GM21786 (cell line): ENCODE measurements at regions not wholly inside any gene's neighbourhood (a gene's known extent, or its start where the extent isn't known, plus 50 kb on each side); places are given as distances from the start of the nearest gene placed in this dataset.
"Not testable (repeated sequence)": the region's sequence is repeated elsewhere in the genome, so short reads cannot be mapped to it uniquely, and the experiment has no call there.

Source experiments
- ATAC-seq: cut with Tn5 transposase; IDR thresholded peaks from one replicate; pipeline ENCODE4 v1.9.1; 2021; ENCODE audit not compliant: unreplicated experiment

DNA sequence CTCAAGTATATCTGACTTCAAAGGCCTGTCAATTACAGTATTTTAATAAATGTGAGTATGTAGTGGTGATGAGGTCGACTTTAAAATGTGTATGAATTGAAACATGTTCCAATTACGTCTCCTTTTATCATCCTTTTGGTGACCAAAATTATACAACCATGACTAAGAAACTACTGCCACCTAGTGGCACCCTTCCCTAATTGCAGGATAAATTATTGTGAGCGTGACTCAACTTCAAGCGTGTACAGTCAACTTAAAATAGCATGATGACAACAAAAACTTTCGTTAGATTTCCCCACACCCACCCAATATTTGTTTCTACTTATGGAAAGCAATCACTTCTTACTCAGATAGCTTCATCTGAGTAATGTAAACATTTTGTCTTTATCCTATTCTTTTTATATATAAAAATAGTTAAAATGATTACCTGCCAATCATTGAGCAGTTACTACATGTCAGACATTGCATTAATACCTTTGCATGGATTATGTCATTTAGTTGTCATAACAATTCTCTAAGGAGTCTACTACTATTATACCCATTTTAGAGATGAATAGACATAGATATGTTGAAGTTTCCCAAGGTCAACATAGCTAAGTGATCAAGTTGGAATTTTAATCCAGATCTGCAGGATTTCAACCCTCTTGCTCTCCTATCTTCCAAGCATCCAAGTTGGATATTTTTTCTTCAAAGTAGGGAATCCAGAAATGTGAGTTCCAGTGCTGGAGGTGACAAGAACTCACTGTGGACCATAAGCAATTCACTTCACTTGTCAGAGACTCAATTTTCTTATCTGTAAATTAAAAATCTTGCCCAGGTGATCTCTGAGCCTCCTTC lies 106.0 kb downstream of the MEX3B start:
- no peak for ATAC-seq

DNA sequence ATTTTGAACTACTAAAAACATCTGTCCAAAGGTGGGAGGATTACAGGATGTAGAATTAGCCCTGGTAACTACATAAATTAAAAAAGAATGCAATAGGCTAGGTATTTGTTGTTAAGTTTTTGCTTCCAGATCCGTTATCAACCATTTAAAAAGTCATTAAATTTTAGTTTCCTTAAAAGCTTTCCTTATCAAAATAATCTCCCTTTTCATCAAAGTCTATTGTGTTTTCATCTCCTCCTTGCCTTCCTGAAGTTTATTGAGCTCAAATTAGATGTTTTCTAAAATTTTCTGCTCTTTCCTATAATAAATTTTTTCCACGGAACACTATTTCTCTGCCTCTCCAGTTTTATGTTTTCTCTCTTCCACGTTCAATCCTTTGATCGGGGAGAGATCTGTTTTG lies 108.6 kb downstream of the MEX3B start:
- no peak for ATAC-seq

DNA sequence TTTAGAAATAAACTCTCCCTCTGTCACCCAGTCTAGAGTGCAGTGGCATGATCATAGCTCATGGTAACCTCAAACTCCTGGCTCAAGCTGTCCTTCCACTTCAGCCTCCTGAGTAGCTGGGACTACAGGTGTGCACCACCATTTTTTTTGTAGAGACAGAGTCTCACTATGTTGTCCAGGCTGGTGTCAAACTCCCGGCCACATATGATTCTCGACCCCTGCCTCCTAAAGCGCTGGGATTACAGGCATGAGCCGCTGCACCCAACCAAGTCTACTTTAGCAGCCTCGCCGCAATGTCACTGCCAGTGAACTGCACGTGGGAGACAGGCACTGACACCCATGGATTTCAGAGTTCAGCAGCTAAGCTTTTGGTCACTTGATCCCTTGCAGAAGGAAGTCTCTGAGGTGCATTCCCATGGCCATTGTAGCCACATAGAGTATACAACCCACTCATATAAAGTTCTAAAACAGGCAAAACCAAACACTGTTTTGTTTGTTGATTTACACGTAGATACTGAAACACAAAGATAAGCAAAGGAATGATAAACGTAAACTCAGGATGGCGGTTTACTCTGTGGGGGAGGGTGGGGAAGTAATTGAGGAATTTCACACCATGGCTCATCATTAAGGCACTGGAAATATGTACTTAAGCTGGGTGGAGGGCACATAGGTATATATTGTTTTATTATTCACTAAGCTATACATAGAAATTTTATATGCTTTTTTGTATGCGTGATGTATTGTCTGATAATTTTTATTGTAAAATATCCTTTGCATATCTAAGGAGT lies 115.0 kb downstream of the MEX3B start:
- no peak for ATAC-seq

DNA sequence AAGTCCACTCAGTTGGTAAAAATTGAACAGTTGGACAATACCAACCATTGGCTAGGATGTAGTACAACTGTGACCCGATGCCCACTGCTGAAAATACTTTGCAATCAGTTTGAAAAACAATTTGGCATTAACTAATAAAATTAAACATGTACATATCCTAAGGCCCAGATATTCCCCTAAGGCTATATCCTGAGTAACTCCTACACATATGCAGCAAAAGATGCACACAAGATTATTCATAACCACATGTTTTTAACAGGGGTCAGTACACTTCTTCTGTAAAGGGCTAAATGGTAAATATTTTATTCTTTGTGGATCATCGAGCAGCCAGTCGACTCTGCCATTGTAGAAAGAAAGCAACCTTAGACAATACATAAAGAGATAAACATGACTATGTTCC lies 116.3 kb downstream of the MEX3B start:
- ATAC-seq: no peak

DNA sequence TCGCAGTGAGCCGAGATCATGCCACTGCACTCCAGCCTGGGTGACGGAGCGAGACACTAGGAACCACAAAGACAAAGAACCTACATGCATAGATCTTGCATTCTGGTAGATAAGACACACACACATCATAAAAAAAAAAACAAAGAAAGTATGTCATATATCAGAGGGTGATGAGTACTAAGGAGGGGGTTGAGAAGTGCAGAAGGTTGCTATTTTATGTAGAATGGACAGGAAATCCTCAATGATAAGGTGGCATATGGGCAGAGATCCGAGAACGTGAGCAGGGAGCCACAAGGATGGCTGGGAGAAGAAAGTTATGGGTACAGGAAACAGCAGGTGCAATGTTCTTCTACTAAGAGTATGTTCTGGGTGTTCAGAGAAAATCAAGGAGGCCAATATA lies 118.8 kb downstream of the MEX3B start:
- ATAC-seq: no peak

DNA sequence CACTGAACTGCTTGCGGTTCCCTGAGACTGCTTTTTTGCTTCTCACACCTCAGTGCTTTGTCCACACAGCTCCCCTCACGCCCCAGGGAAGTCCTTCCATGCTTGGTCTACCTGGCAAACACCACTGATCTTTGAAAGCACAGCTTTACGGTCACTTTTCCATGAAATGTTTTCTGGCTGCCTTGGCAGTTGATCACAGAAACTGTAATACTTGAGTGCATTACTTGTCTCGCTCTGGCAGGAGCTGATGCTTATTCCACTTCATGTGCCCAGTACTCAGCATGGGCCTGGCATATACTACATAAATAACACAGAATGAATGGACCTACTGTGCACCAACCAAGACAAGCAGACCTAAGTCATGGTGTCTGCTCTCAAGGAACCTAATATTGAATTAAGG lies 121.1 kb downstream of the MEX3B start:
- no peak for ATAC-seq

DNA sequence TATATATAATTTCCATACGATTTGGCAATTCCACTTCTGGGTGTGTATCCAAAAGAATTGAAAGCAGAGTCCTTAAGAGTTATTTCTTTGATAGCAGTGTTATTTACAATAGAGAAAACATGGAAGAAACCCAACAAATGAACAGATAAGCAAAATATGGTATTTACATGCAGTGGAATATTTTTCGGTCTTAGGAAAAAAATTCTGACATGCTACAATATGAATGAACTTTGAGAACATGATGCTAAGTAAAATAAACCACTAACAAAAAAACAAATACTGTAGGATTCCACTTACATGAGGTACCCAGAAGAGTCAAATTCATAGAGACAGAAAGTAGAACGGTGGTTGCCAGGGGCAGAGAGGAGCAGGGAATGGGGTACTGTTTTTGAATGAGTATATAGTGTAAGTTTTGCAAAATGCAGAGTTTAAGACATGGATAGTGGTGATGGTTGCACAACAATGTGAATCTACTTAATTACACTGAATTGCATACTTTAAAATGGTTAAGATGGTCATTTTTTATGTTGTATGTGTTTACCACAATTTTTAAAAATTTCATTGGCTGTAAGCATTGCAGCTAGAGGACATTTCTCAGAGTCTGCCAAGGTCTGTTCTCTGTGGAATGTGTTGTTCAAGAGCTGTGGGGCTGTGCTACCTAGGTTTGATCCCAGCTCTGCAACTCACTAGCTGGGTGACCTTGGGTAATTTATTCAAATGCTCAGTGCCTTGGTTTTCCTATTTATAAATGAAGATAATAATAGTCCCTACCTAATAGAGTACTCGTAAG lies 122.1 kb downstream of the MEX3B start:
- ATAC-seq: no peak

DNA sequence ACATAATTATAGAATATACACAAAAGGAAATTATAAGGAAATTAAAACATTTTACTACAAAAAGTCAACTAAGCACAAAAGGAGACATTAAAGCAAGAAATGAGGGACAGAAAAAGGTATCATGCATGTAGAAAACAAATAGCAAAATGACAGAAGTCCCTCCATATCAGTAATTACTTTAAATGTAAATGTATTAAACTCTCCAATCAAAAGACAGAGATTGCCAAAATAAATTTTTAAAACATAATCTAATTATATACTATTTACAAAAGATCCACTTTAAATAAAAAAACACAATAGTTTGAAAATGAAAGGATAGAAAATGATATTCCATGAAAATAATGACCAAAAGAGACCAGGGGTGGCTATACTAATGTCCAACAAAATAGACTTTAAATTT lies 123.7 kb downstream of the MEX3B start:
- no peak for ATAC-seq

DNA sequence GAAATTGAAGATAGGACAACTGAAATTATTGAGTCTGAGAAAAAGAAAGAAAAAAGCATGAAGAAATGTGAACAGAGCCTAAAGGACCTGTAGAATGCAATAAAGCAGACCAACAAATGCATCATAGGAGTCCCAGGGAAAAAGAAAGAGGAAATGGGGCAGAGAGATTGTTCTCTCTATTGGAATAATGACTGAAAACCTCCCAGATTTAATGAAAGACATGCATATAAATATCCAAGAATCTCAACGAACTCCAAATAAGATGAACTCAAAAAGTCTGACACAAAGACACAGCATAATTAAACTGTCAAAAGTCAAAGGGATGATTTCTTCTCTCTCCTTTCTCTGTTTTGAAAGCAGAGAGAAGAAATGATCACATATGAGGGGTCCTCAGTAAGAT lies 124.7 kb downstream of the MEX3B start:
- no peak for ATAC-seq

DNA sequence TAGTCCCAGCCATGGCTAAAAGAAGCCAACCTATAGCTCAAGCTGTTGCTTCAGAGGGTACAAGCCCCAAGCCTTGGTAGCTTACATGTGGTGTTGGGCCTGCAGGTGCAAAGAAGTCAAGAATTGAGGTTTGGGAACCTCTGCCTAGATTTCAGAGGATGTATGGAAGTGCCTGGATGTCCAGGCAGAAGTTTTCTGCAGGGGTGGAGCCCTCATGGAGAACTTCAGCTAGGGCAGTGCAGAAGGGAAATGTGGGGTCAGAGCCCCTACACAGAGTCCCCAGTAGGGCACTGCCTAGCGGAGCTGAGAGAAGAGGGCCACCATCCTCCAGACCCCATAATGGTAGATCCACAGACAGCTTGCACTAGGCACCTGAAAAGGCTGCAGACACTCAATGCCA lies 127.1 kb downstream of the MEX3B start:
- not testable (repeated sequence) for ATAC-seq

DNA sequence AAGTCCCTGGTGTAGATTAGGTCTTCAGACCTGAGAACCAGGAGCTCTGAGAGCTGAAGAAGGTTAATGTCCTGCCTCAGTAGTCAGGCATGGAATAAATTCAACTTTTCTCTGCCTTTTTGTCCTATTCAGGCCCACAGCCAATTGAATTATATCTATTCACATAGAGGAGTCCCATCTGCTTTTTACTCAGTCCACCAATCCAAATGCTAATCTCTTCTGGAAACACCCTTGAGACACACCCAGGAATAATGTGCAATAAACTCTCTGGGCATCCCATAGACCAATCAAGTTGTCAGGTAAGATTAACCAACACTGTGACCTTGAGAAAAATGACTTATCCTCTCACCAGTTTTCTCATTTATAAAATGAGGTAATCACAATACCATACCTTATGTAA lies 129.4 kb downstream of the MEX3B start:
- ATAC-seq: no peak

DNA sequence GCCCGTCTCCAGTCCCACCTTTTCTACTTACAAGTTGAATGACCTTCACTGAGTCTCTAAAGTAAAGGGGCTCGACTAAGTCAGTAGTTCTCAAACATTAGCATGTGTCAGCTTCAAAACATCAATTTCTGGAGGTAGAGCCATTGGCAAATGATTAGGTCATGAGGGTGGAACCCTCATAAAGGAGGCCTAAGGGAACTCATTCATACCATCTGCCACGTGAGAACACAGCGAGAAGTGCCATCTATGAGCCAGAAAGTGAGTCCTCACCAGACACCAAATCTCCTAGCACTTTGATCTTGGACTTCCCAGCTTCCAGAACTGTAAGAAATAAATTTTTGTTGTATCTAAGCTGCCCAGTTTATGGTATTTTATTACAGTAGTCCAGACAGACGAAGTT lies 129.8 kb downstream of the MEX3B start:
- no peak for ATAC-seq

DNA sequence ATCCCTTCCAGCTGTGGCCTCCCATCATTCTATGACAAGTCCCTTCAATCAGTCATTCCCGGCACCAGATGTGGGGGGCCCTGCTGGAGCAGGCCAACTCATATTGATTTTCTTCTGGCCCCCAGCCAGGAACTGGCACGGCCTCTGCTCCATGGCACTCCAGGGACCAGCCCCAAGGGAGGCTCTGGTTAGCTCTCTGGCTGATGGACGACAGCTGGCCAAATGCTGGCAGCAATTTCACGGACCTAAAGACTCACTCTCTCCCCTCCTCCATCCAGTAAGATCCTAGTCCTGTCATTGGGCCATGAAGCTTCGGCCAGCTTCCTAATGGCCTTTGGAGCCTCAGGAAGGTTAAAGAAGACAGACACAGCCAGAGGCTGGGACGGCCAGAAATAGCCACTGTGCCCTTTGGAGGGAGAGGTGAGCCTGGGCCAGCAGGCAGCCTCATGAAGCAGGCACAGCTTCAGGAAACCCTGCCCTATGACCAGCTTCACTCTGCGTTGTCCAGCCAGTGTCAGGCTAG lies 131.0 kb downstream of the MEX3B start:
- no peak for ATAC-seq

DNA sequence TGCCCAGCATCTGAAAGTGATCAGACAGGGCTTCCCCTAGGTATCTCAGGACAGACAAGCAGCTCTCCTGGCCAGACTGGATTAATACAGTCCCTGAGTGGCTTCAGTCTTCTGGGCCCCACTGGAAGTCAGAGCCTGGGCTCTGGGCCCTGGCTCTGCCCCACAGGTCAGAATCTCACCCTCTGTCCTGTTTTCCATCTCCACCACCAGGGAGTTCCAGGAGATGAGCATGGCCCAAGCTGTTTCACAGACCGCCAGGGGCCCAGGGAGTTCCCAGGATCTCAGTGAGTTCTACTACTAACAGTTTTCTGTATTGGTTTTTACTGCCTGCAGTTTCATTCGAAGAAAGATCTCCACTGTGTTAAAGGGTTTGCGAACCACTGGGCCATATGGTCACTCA lies 131.5 kb downstream of the MEX3B start:
- ATAC-seq: no peak

DNA sequence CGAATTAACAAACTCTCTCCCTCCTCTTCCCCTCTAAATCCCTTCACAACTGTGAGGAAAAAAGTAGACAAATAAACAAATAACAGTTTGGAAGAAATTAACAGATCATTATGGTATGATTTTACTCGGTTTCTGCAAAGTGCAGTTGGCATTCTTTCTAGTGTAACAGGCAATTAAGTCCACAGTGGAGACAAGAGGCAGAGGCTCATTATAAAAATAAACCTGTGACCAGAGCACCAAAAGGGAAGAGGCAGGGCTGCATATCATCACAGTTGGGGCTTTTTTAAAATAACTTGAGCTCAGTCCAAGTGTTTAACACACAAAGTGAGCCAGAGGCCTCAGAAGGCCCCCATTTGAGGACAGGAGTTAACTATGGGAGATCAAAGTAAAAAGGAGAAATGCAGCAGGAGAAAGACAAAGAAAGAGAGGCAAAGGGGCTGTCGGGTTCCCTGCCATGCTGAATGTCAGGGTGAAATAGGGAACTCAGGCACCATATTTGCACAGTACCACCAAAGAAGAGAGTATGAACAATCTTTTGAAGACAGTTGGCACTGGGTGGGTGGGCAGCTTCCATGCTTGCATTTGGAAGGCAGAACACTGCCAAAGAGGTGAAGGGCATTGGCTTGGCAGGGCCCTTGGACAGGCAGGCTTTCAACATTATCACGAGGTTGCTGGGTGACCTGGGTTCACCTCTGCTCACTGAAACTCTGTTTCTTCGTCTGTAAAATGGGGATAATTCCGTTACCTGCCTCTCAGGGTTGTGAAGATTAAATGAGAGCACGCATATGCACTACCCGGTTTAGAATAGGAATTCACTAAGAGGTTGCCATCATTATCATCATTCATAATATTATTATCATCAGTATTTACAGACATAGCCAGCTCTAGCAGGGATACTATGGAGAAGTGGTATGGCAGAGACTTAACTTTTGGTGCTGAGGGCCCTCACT lies 134.5 kb downstream of the MEX3B start:
- no peak for ATAC-seq

DNA sequence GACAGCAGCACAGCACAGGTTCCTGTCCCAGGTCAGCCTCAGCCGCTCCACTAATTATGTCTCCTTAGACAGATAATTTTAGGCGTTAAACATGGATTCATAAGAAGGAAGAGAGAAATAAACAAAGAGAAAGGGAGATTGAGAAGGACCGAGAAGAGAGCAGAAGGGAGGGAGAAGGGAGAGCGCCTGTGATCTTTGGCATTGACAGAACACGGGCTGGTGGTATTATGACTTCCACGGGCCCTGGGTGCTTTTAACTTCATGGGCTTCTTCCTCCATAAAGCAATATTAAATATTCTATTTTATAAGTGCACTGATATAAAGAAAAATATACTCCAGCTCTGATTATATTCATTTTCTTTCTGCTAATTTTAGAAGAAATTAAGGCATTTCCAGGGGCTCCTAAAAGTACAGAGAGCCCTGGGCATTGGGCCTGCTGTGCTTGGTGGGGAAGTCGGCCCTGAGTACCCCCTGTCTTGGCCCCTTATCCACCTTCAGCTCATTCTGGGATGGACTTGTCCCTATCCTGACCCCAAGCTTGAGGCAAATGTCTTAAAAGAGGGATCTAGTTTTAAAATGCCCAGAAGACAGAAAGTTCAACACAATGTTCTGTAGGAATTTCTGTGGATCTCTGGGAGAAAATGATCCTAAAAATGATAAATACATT lies 135.3 kb downstream of the MEX3B start:
- no peak for ATAC-seq

DNA sequence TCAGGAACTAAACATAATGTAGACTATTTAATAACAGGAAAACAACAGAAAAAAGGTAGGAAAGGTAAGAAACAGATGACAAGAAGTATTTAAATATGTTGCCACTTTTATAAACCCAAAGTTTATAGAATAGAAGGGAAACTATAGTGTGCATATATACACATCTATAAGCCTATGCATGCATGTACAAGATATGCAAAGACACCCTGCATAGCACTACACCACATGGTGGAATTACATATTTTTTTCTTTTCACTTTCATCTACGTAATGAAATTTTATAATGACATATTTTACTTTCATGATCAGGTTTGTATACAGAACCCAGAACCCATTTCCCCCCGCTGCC lies 136.8 kb downstream of the MEX3B start:
- no peak for ATAC-seq

DNA sequence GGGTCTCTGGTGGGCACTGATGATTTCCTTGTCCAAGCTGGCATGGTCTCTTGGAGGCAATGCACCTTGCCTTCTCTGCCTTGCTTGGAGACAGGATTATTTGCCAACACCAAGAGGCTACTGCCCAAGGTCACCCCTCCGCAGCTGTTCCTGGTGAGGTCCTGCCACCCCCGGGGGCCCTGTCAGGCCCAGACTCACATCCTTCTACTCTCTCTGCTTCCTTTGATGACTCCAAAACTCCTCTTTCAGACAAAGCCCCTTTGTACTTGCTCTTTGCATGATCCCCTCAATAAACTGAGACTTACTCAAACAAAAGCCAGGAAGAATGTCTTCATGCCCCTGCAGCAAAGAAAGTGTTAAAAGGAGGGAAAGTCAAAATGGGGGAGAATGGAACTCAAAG lies 137.7 kb downstream of the MEX3B start:
- ATAC-seq: no peak

DNA sequence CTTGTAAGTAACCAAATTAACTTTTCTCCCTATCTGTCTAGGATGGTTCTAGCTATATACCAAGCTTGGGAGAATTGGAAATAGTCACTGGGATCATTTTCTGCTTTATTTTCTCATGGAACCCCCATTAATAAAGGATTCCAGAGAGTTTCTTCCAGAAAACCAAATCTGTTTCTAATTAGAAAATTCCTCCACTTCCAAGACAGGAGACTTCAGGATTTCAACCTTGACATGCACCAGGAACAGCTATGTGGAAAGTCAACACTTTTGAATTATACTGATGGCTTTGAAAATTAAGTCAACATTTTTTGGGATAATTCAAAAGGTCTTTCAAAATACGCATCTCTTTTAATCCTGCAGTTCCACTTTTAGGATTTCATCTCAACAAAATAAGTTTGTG lies 138.3 kb downstream of the MEX3B start:
- ATAC-seq: no peak

DNA sequence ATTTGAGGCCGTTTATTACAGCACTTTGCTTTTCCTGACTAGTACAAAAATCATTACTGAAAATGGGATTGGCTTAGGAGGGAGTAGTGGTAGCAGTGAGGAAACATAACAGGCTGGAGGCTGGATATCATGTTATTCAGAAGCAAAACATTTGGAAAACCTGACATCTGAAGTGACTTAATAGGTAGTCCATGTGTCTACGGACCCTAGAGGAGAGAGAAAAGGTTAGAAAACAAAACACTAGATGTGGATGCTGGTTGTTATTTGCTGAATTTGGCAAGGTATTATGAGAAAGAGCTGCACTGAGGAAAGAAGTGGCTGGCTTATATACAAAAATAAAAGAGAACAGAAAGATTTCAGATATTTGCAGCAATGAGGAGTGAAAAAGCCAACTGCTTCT lies 139.9 kb downstream of the MEX3B start:
- ATAC-seq: no peak
